ENCODE measurements at regions not wholly inside any gene's neighbourhood (a gene's known extent, or its start where the extent isn't known, plus 50 kb on each side); places are given as distances from the start of the nearest gene placed in this dataset.
"Not testable (repeated sequence)": the region's sequence is repeated elsewhere in the genome, so short reads cannot be mapped to it uniquely, and the experiment has no call there.

- DNase-seq (ENCODE audit: low read depth): no peak
Measured at GRCh38 chr3:164460851-164461250, 617.4 kb downstream of the SI start.

GRCh38 chr3:164459521-164460151, 618.7 kb downstream of the SI start:
- DNase-seq (ENCODE audit: low read depth): no peak

GRCh38 chr3:164458986-164459385, 619.3 kb downstream of the SI start:
- DNase-seq (ENCODE audit: low read depth): no peak

- no peak for DNase-seq (ENCODE audit: low read depth)
Measured at GRCh38 chr3:164453714-164454113, 624.6 kb downstream of the SI start.

GRCh38 chr3:164452707-164453106, 625.6 kb downstream of the SI start:
- no peak for DNase-seq (ENCODE audit: low read depth)

- DNase-seq (ENCODE audit: low read depth): no peak
Measured at GRCh38 chr3:164451072-164451910, 627.0 kb downstream of the SI start.

- no peak for DNase-seq (ENCODE audit: low read depth)
Measured at GRCh38 chr3:164450276-164450905, 627.9 kb downstream of the SI start.

- no peak for DNase-seq (ENCODE audit: low read depth)
Measured at GRCh38 chr3:164419220-164419619, 659.1 kb downstream of the SI start.

- no peak for DNase-seq (ENCODE audit: low read depth)
Measured at GRCh38 chr3:164418414-164418813, 659.9 kb downstream of the SI start.

GRCh38 chr3:164417955-164418354, 660.3 kb downstream of the SI start:
- no peak for DNase-seq (ENCODE audit: low read depth)

GRCh38 chr3:164416491-164417222, 661.6 kb downstream of the SI start:
- DNase-seq (ENCODE audit: low read depth): no peak

- no peak for DNase-seq (ENCODE audit: low read depth)
Measured at GRCh38 chr3:164408326-164408725, 670.0 kb downstream of the SI start.

- DNase-seq (ENCODE audit: low read depth): no peak
Measured at GRCh38 chr3:164407111-164407510, 671.2 kb downstream of the SI start.

GRCh38 chr3:164406281-164406680, 672.0 kb downstream of the SI start:
- DNase-seq (ENCODE audit: low read depth): no peak

GRCh38 chr3:164401923-164402322, 676.4 kb downstream of the SI start:
- DNase-seq (ENCODE audit: low read depth): no peak

- DNase-seq (ENCODE audit: low read depth): not testable (repeated sequence)
Measured at GRCh38 chr3:164401440-164401839, 676.9 kb downstream of the SI start.

- DNase-seq (ENCODE audit: low read depth): no peak
Measured at GRCh38 chr3:164397462-164397861, 680.8 kb downstream of the SI start.

- no peak for DNase-seq (ENCODE audit: low read depth)
Measured at GRCh38 chr3:164393171-164393570, 685.1 kb downstream of the SI start.

- no peak for DNase-seq (ENCODE audit: low read depth)
Measured at GRCh38 chr3:164390046-164390445, 688.2 kb downstream of the SI start.

GRCh38 chr3:164387236-164387635, 691.1 kb downstream of the SI start:
- DNase-seq (ENCODE audit: low read depth): no peak

GRCh38 chr3:164380156-164380555, 698.1 kb downstream of the SI start:
- DNase-seq (ENCODE audit: low read depth): no peak

- no peak for DNase-seq (ENCODE audit: low read depth)
Measured at GRCh38 chr3:164377466-164377865, 700.8 kb downstream of the SI start.
